ENCODE measurements at regions not wholly inside any gene's neighbourhood (a gene's known extent, or its start where the extent isn't known, plus 50 kb on each side); places are given as distances from the start of the nearest gene placed in this dataset.

DNA sequence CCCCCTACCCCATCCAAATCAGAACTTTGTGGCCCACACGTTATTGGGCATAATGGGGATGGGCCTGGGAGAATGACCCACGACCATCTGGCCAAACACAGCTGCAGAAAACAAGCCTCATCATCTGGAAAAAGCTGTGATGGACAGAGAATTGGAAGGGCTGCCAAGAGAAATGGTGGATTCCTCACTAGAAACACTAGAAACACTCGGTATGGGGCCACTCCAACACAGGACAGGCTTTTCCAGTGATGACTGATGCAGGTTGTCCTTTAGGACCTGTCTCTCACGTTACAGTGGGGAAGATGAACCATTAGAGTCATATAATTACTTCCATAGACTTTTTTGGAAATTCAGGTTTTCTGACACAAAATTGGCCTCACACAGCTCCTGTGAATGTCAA, 172.4 kb upstream of the TARS1 start:
- Mint-ChIP-seq H3K36me3 (ENCODE audit: insufficient read depth, unreplicated experiment) (no peaks in the 10 kb centered on the region), H3K4me1 (ENCODE audit: insufficient read depth, unreplicated experiment) (peaks cover 17% of the 10 kb centered on the region), H3K27ac (ENCODE audit: low read depth, unreplicated experiment) (no peak overlapping the region), H3K9me3 (ENCODE audit: unreplicated experiment) (peaks cover 23% of the 10 kb centered on the region), H3K27me3 (ENCODE audit: insufficient read depth, unreplicated experiment) (no peaks in the 10 kb centered on the region), H3K4me3 (ENCODE audit: unreplicated experiment) (no peak overlapping the region)
- intact Hi-C loops (cut with micrococcal nuclease): no loop called here
- no TSS peak for BruUV-seq (replicated peaks)
- ChIA-PET POLR2A (interaction anchor here (0.6 kb wide), 1 partner anchor 51 kb away, joined by 3 read pairs; no protein-coding TSS in a partner anchor), CTCF (interaction anchor here (1.2 kb wide), 1 partner anchor 31 kb away, joined by 3 read pairs; no protein-coding TSS in a partner anchor)
- no peak for DNase-seq (ENCODE audit: unreplicated experiment)
- TF ChIP-seq, protein P1, sequence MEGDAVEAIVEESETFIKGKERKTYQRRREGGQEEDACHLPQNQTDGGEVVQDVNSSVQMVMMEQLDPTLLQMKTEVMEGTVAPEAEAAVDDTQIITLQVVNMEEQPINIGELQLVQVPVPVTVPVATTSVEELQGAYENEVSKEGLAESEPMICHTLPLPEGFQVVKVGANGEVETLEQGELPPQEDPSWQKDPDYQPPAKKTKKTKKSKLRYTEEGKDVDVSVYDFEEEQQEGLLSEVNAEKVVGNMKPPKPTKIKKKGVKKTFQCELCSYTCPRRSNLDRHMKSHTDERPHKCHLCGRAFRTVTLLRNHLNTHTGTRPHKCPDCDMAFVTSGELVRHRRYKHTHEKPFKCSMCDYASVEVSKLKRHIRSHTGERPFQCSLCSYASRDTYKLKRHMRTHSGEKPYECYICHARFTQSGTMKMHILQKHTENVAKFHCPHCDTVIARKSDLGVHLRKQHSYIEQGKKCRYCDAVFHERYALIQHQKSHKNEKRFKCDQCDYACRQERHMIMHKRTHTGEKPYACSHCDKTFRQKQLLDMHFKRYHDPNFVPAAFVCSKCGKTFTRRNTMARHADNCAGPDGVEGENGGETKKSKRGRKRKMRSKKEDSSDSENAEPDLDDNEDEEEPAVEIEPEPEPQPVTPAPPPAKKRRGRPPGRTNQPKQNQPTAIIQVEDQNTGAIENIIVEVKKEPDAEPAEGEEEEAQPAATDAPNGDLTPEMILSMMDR (IDR thresholded peaks at IDR 0.05; ENCODE audit: unreplicated experiment): no peak

DNA sequence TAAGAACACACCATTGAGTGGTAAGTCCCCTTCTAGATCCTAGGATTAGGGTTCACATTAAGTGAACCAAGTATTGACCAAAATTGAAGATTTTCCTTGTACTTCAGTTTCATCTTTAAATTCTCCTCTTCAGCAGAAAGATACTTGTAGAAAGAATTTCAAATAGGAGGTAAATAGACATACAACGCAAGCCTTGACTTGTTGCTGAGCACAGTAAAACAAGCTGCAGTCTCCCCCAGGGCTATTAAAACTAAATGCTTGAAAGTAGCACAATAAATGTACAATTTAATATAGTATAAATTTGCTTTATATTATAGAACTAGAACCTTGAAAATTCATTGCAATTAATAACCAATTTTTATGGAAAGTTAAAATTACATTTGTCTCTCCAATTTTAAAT, 170.1 kb upstream of the TARS1 start:
- Mint-ChIP-seq H3K36me3 (ENCODE audit: insufficient read depth, unreplicated experiment) (no peaks in the 10 kb centered on the region), H3K4me3 (ENCODE audit: unreplicated experiment) (no peak overlapping the region), H3K4me1 (ENCODE audit: insufficient read depth, unreplicated experiment) (peaks cover 17% of the 10 kb centered on the region), H3K9me3 (ENCODE audit: unreplicated experiment) (peaks cover 7% of the 10 kb centered on the region), H3K27me3 (ENCODE audit: insufficient read depth, unreplicated experiment) (no peaks in the 10 kb centered on the region), H3K27ac (ENCODE audit: low read depth, unreplicated experiment) (peak overlapping the region; percentile 82)
- intact Hi-C loops (cut with micrococcal nuclease): no loop called here
- ChIA-PET CTCF (interaction anchor here (0.6 to 3.0 kb wide), 5 partner anchors 13 to 88 kb away, joined by 3 to 17 read pairs (median 5); no protein-coding TSS in a partner anchor), POLR2A (interaction anchor here (1.0 to 4.1 kb wide), 6 partner anchors 29 to 171 kb away, joined by 3 to 25 read pairs (median 6); no protein-coding TSS in a partner anchor)
- peak; percentile 36 for DNase-seq (ENCODE audit: unreplicated experiment)
- BruUV-seq (replicated peaks): no TSS peak
- TF ChIP-seq, protein P1 (IDR thresholded peaks at IDR 0.05; ENCODE audit: unreplicated experiment): no peak

DNA sequence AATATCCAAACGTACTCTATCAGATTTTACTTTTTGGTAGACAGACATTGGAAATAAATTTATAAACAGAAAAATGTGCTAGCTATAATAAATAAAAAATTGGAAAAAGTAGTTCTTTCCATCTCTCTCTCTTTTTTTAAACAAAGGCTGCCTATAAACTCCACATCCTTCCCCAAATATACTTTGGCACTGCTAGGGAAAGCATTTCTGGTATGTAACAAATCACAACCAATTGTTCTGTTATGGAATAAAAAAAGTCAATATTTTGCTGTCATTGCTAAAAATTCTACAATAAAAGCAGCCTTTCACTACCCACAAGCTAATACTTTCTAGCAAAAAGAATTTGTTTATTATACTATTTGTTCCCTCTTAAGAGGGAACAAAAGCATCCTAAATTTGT, 169.2 kb upstream of the TARS1 start:
- TF ChIP-seq, protein P1 (IDR thresholded peaks at IDR 0.05; ENCODE audit: unreplicated experiment): no peak
- no peaks in the 10 kb centered on the region for H3K27me3 Mint-ChIP-seq (ENCODE audit: insufficient read depth, unreplicated experiment)
- ChIA-PET CTCF (interaction anchor here (0.6 to 3.0 kb wide), 2 partner anchors 28 to 904 kb away, joined by 3 to 17 read pairs; no protein-coding TSS in a partner anchor), POLR2A (interaction anchor here (0.7 to 4.1 kb wide), 9 partner anchors 15 to 170 kb away, joined by 3 to 25 read pairs (median 4); no protein-coding TSS in a partner anchor)
- H3K9me3 Mint-ChIP-seq (ENCODE audit: unreplicated experiment): peaks cover 7% of the 10 kb centered on the region
- DNase-seq (ENCODE audit: unreplicated experiment): no peak
- BruUV-seq (replicated peaks): no TSS peak
- intact Hi-C loops (cut with micrococcal nuclease): no loop called here
- no peak overlapping the region for H3K27ac Mint-ChIP-seq (ENCODE audit: low read depth, unreplicated experiment)
- peaks cover 17% of the 10 kb centered on the region for H3K4me1 Mint-ChIP-seq (ENCODE audit: insufficient read depth, unreplicated experiment)
- no peak overlapping the region for H3K4me3 Mint-ChIP-seq (ENCODE audit: unreplicated experiment)
- no peaks in the 10 kb centered on the region for H3K36me3 Mint-ChIP-seq (ENCODE audit: insufficient read depth, unreplicated experiment)

DNA sequence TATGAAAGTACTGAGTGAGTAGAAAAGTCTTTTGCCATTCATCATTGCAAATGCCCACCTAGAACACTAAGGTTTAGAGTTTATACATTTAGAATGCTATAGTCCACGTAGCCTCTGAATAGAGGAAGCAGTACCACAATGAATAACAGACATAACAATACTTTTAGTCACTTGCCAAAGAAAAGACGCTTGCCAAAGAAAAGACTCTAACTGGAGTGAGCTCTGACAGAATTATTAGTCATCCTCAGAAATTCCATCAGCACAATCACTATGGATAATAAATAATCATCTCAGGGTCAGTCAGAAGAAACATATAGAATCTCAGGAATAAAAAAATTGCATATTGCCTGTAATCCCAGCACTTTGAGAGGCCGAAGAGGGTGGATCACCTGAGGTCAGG, 168.5 kb upstream of the TARS1 start:
- Mint-ChIP-seq H3K4me3 (ENCODE audit: unreplicated experiment) (no peak overlapping the region), H3K4me1 (ENCODE audit: insufficient read depth, unreplicated experiment) (peaks cover 17% of the 10 kb centered on the region), H3K9me3 (ENCODE audit: unreplicated experiment) (peaks cover 7% of the 10 kb centered on the region), H3K36me3 (ENCODE audit: insufficient read depth, unreplicated experiment) (no peaks in the 10 kb centered on the region), H3K27me3 (ENCODE audit: insufficient read depth, unreplicated experiment) (no peaks in the 10 kb centered on the region), H3K27ac (ENCODE audit: low read depth, unreplicated experiment) (peak overlapping the region; percentile 83)
- TF ChIP-seq, protein P1 (IDR thresholded peaks at IDR 0.05; ENCODE audit: unreplicated experiment): no peak
- CTCF ChIA-PET: interaction anchor here (0.6 to 3.0 kb wide), 4 partner anchors 27 to 698 kb away, joined by 3 to 17 read pairs (median 4); no protein-coding TSS in a partner anchor
- POLR2A ChIA-PET: interaction anchor here (0.7 to 4.1 kb wide), 7 partner anchors 14 to 585 kb away, joined by 3 to 25 read pairs (median 3); no protein-coding TSS in a partner anchor
- intact Hi-C loops (cut with micrococcal nuclease): no loop called here
- BruUV-seq (replicated peaks): no TSS peak
- peak; percentile 95 for DNase-seq (ENCODE audit: unreplicated experiment)
